ENCODE measurements at regions not wholly inside any gene's neighbourhood (a gene's known extent, or its start where the extent isn't known, plus 50 kb on each side); places are given as distances from the start of the nearest gene placed in this dataset.

GRCh38 chr4:26137288-26137687 lies 183.5 kb upstream of the RBPJ start:
- Histone ChIP-seq H3K4me1 (ENCODE audit: control insufficient read depth in 3 of 3, insufficient read depth in 3 of 3, low read length in 3 of 3) (peaks cover 6 to 13% (median 8%) of the 10 kb centered on the region in 3 donors), H3K36me3 (ENCODE audit: control insufficient read depth in 3 of 3, insufficient read depth in 3 of 3, low read length in 3 of 3) (no peaks in the 10 kb centered on the region), H3K27ac (ENCODE audit: low read depth, low read length) (no peak overlapping the region), H3K9me3 (ENCODE audit: control insufficient read depth in 3 of 3, low read length in 3 of 3) (no peaks in the 10 kb centered on the region), H3K27me3 (ENCODE audit: control insufficient read depth in 3 of 3, insufficient read depth in 3 of 3, low read length in 3 of 3) (no peaks in the 10 kb centered on the region), H3K4me3 (ENCODE audit: low read length in 3 of 3) (no peak overlapping the region), H3K9ac (ENCODE audit: low read depth in 1 of 3, low read length in 3 of 3) (no peak overlapping the region)

GRCh38 chr4:26139310-26139924 lies 181.4 kb upstream of the RBPJ start:
- Histone ChIP-seq H3K9me3 (ENCODE audit: control insufficient read depth in 3 of 3, low read length in 3 of 3) (no peaks in the 10 kb centered on the region), H3K27me3 (ENCODE audit: control insufficient read depth in 3 of 3, insufficient read depth in 3 of 3, low read length in 3 of 3) (no peaks in the 10 kb centered on the region), H3K4me1 (ENCODE audit: control insufficient read depth in 3 of 3, insufficient read depth in 3 of 3, low read length in 3 of 3) (peaks cover 6 to 13% (median 8%) of the 10 kb centered on the region in 3 donors), H3K36me3 (ENCODE audit: control insufficient read depth in 3 of 3, insufficient read depth in 3 of 3, low read length in 3 of 3) (no peaks in the 10 kb centered on the region), H3K27ac (ENCODE audit: low read depth, low read length) (no peak overlapping the region), H3K9ac (ENCODE audit: low read depth in 1 of 3, low read length in 3 of 3) (no peak overlapping the region), H3K4me3 (ENCODE audit: low read length in 3 of 3) (no peak overlapping the region)

GRCh38 chr4:26140150-26140898 lies 180.5 kb upstream of the RBPJ start:
- H3K36me3 ChIP-seq (ENCODE audit: control insufficient read depth in 3 of 3, insufficient read depth in 3 of 3, low read length in 3 of 3) = no peaks in the 10 kb centered on the region
- peak overlapping the region; percentile 54 for H3K27ac ChIP-seq (ENCODE audit: low read depth, low read length)
- no peak overlapping the region for H3K4me3 ChIP-seq (ENCODE audit: low read length in 3 of 3)
- H3K27me3 ChIP-seq (ENCODE audit: control insufficient read depth in 3 of 3, insufficient read depth in 3 of 3, low read length in 3 of 3) = no peaks in the 10 kb centered on the region
- H3K9me3 ChIP-seq (ENCODE audit: control insufficient read depth in 3 of 3, low read length in 3 of 3) = no peaks in the 10 kb centered on the region
- H3K9ac ChIP-seq (ENCODE audit: low read depth in 1 of 3, low read length in 3 of 3) = no peak overlapping the region
- H3K4me1 ChIP-seq (ENCODE audit: control insufficient read depth in 3 of 3, insufficient read depth in 3 of 3, low read length in 3 of 3) = peaks cover 6 to 13% (median 8%) of the 10 kb centered on the region in 3 donors

- Histone ChIP-seq H3K27me3 (ENCODE audit: control insufficient read depth in 3 of 3, insufficient read depth in 3 of 3, low read length in 3 of 3) (no peaks in the 10 kb centered on the region), H3K36me3 (ENCODE audit: control insufficient read depth in 3 of 3, insufficient read depth in 3 of 3, low read length in 3 of 3) (no peaks in the 10 kb centered on the region), H3K9ac (ENCODE audit: low read depth in 1 of 3, low read length in 3 of 3) (no peak overlapping the region), H3K4me3 (ENCODE audit: low read length in 3 of 3) (no peak overlapping the region), H3K27ac (ENCODE audit: low read depth, low read length) (peak overlapping the region; percentile 56), H3K9me3 (ENCODE audit: control insufficient read depth in 3 of 3, low read length in 3 of 3) (no peaks in the 10 kb centered on the region), H3K4me1 (ENCODE audit: control insufficient read depth in 3 of 3, insufficient read depth in 3 of 3, low read length in 3 of 3) (peaks cover 6 to 13% (median 8%) of the 10 kb centered on the region in 3 donors)
Measured at GRCh38 chr4:26141051-26141721, 179.6 kb upstream of the RBPJ start.

- H3K36me3 ChIP-seq (ENCODE audit: control insufficient read depth in 3 of 3, insufficient read depth in 3 of 3, low read length in 3 of 3) = no peaks in the 10 kb centered on the region
- H3K27me3 ChIP-seq (ENCODE audit: control insufficient read depth in 3 of 3, insufficient read depth in 3 of 3, low read length in 3 of 3) = no peaks in the 10 kb centered on the region
- H3K9me3 ChIP-seq (ENCODE audit: control insufficient read depth in 3 of 3, low read length in 3 of 3) = no peaks in the 10 kb centered on the region
- H3K4me3 ChIP-seq (ENCODE audit: low read length in 3 of 3) = no peak overlapping the region
- no peak overlapping the region for H3K9ac ChIP-seq (ENCODE audit: low read depth in 1 of 3, low read length in 3 of 3)
- H3K27ac ChIP-seq (ENCODE audit: low read depth, low read length) = peak overlapping the region; percentile 56
- H3K4me1 ChIP-seq (ENCODE audit: control insufficient read depth in 3 of 3, insufficient read depth in 3 of 3, low read length in 3 of 3) = peaks cover 6 to 13% (median 8%) of the 10 kb centered on the region in 3 donors
Measured at GRCh38 chr4:26141911-26142638, 178.7 kb upstream of the RBPJ start.

- Histone ChIP-seq H3K27me3 (ENCODE audit: control insufficient read depth in 3 of 3, insufficient read depth in 3 of 3, low read length in 3 of 3) (no peaks in the 10 kb centered on the region), H3K9ac (ENCODE audit: low read depth in 1 of 3, low read length in 3 of 3) (no peak overlapping the region), H3K27ac (ENCODE audit: low read depth, low read length) (peak overlapping the region; percentile 42), H3K36me3 (ENCODE audit: control insufficient read depth in 3 of 3, insufficient read depth in 3 of 3, low read length in 3 of 3) (no peaks in the 10 kb centered on the region), H3K4me3 (ENCODE audit: low read length in 3 of 3) (no peak overlapping the region), H3K9me3 (ENCODE audit: control insufficient read depth in 3 of 3, low read length in 3 of 3) (no peaks in the 10 kb centered on the region), H3K4me1 (ENCODE audit: control insufficient read depth in 3 of 3, insufficient read depth in 3 of 3, low read length in 3 of 3) (peaks cover 6 to 11% (median 8%) of the 10 kb centered on the region in 3 donors)
Measured at GRCh38 chr4:26144526-26145155, 176.2 kb upstream of the RBPJ start.

GRCh38 chr4:26145212-26145611 lies 175.6 kb upstream of the RBPJ start:
- Histone ChIP-seq H3K27ac (ENCODE audit: low read depth, low read length) (no peak overlapping the region), H3K27me3 (ENCODE audit: control insufficient read depth in 3 of 3, insufficient read depth in 3 of 3, low read length in 3 of 3) (no peaks in the 10 kb centered on the region), H3K4me3 (ENCODE audit: low read length in 3 of 3) (no peak overlapping the region), H3K9me3 (ENCODE audit: control insufficient read depth in 3 of 3, low read length in 3 of 3) (no peaks in the 10 kb centered on the region), H3K9ac (ENCODE audit: low read depth in 1 of 3, low read length in 3 of 3) (no peak overlapping the region), H3K4me1 (ENCODE audit: control insufficient read depth in 3 of 3, insufficient read depth in 3 of 3, low read length in 3 of 3) (peaks cover 1 to 6% (median 4%) of the 10 kb centered on the region in 3 donors), H3K36me3 (ENCODE audit: control insufficient read depth in 3 of 3, insufficient read depth in 3 of 3, low read length in 3 of 3) (no peaks in the 10 kb centered on the region)

GRCh38 chr4:26148927-26149326 lies 171.9 kb upstream of the RBPJ start:
- Histone ChIP-seq H3K27ac (ENCODE audit: low read depth, low read length) (no peak overlapping the region), H3K9me3 (ENCODE audit: control insufficient read depth in 3 of 3, low read length in 3 of 3) (no peaks in the 10 kb centered on the region), H3K36me3 (ENCODE audit: control insufficient read depth in 3 of 3, insufficient read depth in 3 of 3, low read length in 3 of 3) (no peaks in the 10 kb centered on the region), H3K9ac (ENCODE audit: low read depth in 1 of 3, low read length in 3 of 3) (no peak overlapping the region), H3K4me1 (ENCODE audit: control insufficient read depth in 3 of 3, insufficient read depth in 3 of 3, low read length in 3 of 3) (peaks cover 0 to 5% (median 0%) of the 10 kb centered on the region in 3 donors), H3K27me3 (ENCODE audit: control insufficient read depth in 3 of 3, insufficient read depth in 3 of 3, low read length in 3 of 3) (no peaks in the 10 kb centered on the region), H3K4me3 (ENCODE audit: low read length in 3 of 3) (no peak overlapping the region)

- Histone ChIP-seq H3K4me3 (ENCODE audit: low read length in 3 of 3) (no peak overlapping the region), H3K4me1 (ENCODE audit: control insufficient read depth in 3 of 3, insufficient read depth in 3 of 3, low read length in 3 of 3) (peaks cover 0 to 5% (median 0%) of the 10 kb centered on the region in 3 donors), H3K36me3 (ENCODE audit: control insufficient read depth in 3 of 3, insufficient read depth in 3 of 3, low read length in 3 of 3) (no peaks in the 10 kb centered on the region), H3K9ac (ENCODE audit: low read depth in 1 of 3, low read length in 3 of 3) (no peak overlapping the region), H3K9me3 (ENCODE audit: control insufficient read depth in 3 of 3, low read length in 3 of 3) (no peaks in the 10 kb centered on the region), H3K27me3 (ENCODE audit: control insufficient read depth in 3 of 3, insufficient read depth in 3 of 3, low read length in 3 of 3) (no peaks in the 10 kb centered on the region), H3K27ac (ENCODE audit: low read depth, low read length) (peak overlapping the region; percentile 49)
Measured at GRCh38 chr4:26150948-26151347, 169.9 kb upstream of the RBPJ start.
